T-helper 17 cell (primary cell): ENCODE measurements at regions not wholly inside any gene's neighbourhood (a gene's known extent, or its start where the extent isn't known, plus 50 kb on each side); places are given as distances from the start of the nearest gene placed in this dataset.
"Not testable (repeated sequence)": the region's sequence is repeated elsewhere in the genome, so short reads cannot be mapped to it uniquely, and the experiment has no call there.

Source experiments
- ATAC-seq: fragments of 150-1000 bp; cut with Tn5 transposase; 2 replicates; pipeline ENCODE4 v1.10.0; 2021; ENCODE audit warnings: mild to moderate bottlenecking, moderate library complexity
- DNase-seq, 3 donors: peaks; one replicate each; pipeline versions ENCODE4 v3.0.0 to v3.0.0-alpha.2; 2020 to 2021
- H3K9me3 ChIP-seq: one replicate; pipeline ENCODE4 v1.7.0; 2013; ENCODE audit warnings: low read length, mild to moderate bottlenecking; ENCODE audit not compliant: control insufficient read depth, poor library complexity, severe bottlenecking
- H3K27ac Mint-ChIP-seq: one replicate; pipeline ENCODE4 v1.8.0; 2022; ENCODE audit warnings: mild to moderate bottlenecking, moderate library complexity, mixed read lengths
- H3K27me3 Mint-ChIP-seq: one replicate; pipeline ENCODE4 v1.8.0; 2022; ENCODE audit warnings: mixed read lengths
- H3K36me3 Mint-ChIP-seq: one replicate; pipeline ENCODE4 v1.8.0; 2022; ENCODE audit warnings: low read depth, mixed read lengths
- H3K4me1 Mint-ChIP-seq: one replicate; pipeline ENCODE4 v1.8.0; 2022; ENCODE audit warnings: mild to moderate bottlenecking, mixed read lengths
- H3K4me3 Mint-ChIP-seq: one replicate; pipeline ENCODE4 v1.8.0; 2022; ENCODE audit warnings: mild to moderate bottlenecking, moderate library complexity, mixed read lengths

DNA sequence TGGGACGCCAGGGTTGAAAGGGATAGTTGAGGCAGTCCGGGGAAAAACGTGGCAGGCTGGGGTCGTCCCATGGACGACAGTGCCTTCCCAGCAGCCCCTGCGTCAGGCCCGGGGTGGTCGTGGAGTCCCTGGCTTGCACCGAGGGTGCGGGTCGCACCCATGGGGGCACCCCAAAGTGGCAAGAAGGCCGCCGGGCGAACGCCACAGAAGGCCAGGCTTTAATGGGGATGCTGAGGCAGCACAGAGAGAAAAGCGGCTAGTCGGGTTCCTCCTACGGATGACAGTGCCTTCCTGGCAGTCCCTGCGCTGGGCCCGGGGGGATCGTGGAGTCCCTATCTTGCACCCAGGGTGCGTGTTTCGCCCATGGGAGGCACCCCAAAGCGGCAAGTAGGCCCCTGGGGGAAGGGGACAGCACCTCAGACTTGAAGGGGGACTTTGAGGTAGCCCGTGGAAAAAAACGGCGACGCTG is 158.6 kb upstream of the ALG10B start:
- H3K27ac Mint-ChIP-seq: no peak overlapping the region
- DNase-seq: no peak
- no peaks in the 10 kb centered on the region for H3K9me3 ChIP-seq

DNA sequence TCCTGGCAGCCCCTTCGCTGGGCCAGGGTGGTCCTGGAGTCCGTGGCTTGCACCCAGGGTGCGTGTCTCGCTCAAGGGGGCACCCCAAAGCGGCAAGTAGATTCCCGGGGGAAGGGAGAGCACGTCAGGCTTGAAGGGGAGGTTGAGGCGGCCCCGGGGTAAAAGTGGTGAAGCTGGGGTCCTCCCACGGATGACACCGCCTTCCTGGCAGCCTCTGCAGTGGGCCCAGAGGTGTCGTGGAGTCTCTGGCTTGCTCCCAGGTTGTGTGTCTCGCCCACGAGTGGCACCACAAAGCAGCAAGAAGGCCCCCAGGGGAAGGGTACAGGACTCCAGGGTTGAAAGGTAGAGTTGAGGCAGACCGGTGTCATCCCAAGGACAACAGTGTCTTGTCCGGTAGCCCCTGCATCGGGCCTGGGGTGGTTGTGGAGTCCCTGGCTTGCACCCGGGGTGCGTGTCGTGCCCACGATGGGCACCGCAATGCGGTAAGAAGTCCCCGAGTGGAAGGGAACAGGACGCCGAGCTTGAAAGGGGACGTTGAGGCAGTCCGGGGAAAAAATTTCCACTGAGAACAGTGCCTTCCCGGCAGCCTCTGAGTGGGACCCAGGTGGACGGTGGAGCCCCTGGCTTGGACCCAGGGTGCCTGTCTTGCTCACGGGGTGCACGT is 158.0 kb upstream of the ALG10B start:
- no peak for DNase-seq
- no peak for ATAC-seq
- Mint-ChIP-seq H3K36me3 (no peaks in the 10 kb centered on the region), H3K27ac (no peak overlapping the region), H3K4me1 (no peaks in the 10 kb centered on the region), H3K27me3 (no peaks in the 10 kb centered on the region), H3K4me3 (no peak overlapping the region)
- H3K9me3 ChIP-seq: no peaks in the 10 kb centered on the region

More for the DNA sequence above, 158.6 kb upstream of the ALG10B start:
- Mint-ChIP-seq H3K4me1 (no peaks in the 10 kb centered on the region), H3K4me3 (no peak overlapping the region), H3K36me3 (no peaks in the 10 kb centered on the region), H3K27me3 (no peaks in the 10 kb centered on the region)
- ATAC-seq: no peak

DNA sequence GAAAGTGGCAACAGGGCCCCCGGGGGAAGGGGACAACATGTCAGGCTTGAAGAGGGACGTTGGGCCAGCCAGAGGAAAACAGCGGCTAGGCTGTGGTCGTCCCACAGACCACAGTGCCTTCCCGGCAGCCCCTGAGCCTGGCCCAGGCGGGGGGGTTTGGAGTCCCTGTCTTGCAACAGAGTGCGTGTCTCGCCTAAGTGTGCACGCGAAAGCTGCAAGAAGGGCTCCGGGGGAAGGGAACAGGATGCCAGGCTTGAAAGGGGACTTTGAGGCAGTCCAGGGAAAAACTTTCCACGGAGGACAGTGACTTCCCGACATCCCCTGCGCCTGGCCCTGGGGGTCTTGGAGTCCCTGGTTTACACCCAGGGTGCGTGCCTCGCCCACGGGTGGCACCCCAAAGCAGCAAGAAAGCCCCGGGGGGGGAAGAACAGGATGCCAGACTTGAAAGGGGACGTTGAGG is 157.5 kb upstream of the ALG10B start:
- H3K9me3 ChIP-seq: no peaks in the 10 kb centered on the region
- no peaks in the 10 kb centered on the region for H3K27me3 Mint-ChIP-seq
- H3K4me3 Mint-ChIP-seq: no peak overlapping the region
- H3K36me3 Mint-ChIP-seq: no peaks in the 10 kb centered on the region
- no peak for ATAC-seq
- no peaks in the 10 kb centered on the region for H3K4me1 Mint-ChIP-seq
- H3K27ac Mint-ChIP-seq: no peak overlapping the region
- no peak for DNase-seq

DNA sequence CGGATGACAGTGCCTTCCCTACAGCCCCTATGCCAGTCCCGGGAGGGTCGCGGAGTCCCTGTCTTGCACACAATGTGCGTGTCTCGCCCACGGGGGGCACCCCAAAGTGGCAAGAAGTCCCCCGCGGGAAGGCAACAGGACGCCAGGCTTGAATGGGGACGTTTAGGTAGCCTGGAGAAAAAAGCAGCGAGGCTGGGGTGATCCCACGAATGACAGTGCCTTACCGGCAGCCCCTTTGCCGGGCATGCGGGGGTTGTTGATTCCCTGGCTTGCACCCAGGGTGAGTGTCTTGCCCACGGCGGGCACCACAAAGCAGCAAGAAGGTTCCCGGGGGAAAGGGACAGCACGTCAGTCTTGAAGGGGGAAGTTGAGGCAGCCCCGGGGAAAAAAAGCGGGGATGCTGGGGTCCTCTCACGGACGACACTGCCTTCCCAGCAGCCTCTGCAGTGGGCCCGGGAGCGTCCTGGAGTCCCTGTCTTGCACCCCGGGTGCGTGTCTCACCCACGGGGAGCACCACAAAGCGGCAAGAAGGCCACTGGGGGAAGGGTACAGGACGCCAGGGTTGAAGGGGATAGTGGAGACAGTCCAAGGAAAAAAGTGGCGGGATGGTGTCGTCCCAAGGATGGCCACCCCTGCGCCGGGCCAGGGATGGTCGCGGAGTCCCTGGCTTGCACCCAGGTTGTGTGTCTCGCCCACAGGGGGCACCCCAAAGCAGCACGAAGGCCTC is 156.8 kb upstream of the ALG10B start:
- no peak for DNase-seq

DNA sequence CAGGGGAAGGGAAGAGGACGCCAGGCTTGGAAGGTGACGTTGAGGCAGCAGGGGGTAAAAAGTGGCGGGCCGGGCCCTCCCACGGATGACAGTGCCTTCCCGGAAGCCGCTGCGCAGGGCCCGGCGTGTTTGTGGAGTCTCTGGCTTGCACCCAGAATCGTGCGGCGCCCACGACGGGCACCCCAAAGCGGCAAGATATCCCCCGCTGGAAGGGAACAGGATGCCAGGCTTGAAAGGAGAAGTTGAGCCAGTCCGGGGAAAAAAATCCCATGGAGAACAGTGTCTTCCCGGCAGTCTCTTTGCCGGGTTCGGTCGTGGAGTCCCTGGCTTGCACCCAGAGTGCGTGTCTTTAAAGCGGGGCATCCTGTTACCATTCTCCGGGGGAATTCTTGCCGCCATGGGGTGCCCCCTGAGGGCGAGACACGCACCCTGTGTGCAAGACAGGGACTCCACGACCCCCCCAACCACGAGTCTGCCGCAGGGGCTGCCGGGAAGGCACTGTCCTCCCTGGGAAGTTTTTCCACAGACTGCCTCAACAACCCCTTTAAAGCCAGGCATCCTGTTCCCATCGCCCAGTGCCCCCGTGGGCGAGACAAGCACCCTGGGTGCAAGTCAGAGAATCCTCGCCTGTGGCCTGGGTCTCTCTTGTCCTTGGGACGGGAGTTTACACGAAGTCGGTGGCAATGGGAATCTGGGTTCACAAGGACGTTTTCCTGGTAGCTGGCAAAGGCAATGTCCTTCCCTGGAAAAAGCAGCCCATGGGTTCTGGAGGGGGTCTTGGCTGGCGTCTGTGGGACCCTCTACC is 156.1 kb upstream of the ALG10B start:
- ATAC-seq (no peak), DNase-seq (no peak)
- no peaks in the 10 kb centered on the region for H3K36me3 Mint-ChIP-seq
- no peak overlapping the region for H3K27ac Mint-ChIP-seq
- H3K9me3 ChIP-seq: no peaks in the 10 kb centered on the region
- H3K27me3 Mint-ChIP-seq: no peaks in the 10 kb centered on the region
- H3K4me3 Mint-ChIP-seq: no peak overlapping the region
- H3K4me1 Mint-ChIP-seq: no peaks in the 10 kb centered on the region

More for the DNA sequence above, 156.8 kb upstream of the ALG10B start:
- Mint-ChIP-seq H3K4me3 (no peak overlapping the region), H3K36me3 (no peaks in the 10 kb centered on the region), H3K4me1 (no peaks in the 10 kb centered on the region), H3K27ac (no peak overlapping the region), H3K27me3 (no peaks in the 10 kb centered on the region)
- no peak for ATAC-seq
- H3K9me3 ChIP-seq: no peaks in the 10 kb centered on the region

DNA sequence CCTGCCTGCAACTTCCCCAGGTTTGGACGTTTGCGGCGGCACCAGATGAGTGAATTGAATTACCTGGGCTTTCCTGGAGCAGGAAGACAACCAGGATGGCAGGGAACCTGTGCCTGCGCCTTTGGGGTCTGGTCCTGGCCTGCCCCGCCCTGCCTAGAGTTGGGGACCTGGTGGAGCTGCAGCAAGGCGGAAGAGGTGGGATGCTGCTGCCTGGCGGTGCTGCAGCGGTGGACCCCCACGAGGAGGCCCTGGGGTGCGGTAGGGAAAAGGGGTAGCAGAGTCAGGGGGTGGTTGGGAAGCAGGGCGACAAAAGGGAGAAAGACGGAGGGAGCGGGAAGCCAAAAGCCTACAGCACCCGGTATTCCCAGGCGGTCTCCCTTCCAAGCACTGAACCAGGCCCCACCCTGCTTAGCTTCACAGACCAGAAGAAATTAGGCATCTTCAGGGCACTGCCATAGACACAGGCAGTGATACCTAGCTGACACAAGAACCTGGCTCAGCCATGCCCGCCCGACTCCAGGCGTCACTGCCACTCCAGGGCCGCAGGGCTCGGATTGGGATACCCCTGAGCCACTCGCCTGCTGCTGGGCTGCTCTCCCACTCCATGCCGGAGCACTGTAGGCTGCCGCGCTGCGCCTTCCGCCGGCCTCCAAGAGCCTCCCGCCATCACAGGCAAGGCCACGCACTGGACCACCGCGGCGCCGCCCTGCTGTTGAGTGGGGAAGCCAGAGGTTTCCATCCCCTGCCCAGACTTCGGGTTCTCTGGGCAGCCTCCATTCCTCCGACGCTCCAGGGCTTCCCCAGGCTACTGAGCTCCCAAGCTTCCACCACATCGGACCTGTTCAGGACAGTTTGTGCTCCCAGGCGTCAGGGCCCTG is 155.2 kb upstream of the ALG10B start:
- Mint-ChIP-seq H3K4me1 (no peaks in the 10 kb centered on the region), H3K27ac (no peak overlapping the region), H3K4me3 (no peak overlapping the region), H3K36me3 (no peaks in the 10 kb centered on the region), H3K27me3 (no peaks in the 10 kb centered on the region)
- ATAC-seq (no peak), DNase-seq (no peak)
- no peaks in the 10 kb centered on the region for H3K9me3 ChIP-seq

DNA sequence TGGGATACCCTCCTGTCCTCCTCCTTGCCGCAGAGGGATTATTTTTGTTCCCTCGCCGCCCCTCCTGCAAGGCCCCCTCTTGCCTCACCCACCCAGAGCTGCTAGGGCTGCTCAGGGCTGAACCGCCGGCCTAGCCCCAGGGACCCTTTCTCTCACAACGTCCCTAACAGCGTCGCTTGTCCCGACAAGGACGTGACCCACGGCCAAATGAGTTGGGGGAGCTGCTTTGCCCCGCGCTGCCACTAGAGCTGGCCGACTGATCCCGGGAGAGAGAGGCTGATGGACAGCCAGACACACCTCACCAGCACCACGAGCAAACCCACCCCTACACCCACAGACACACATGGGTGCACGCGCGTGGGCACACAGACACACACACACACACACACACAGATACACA is 154.6 kb upstream of the ALG10B start:
- no peaks in the 10 kb centered on the region for H3K9me3 ChIP-seq

DNA sequence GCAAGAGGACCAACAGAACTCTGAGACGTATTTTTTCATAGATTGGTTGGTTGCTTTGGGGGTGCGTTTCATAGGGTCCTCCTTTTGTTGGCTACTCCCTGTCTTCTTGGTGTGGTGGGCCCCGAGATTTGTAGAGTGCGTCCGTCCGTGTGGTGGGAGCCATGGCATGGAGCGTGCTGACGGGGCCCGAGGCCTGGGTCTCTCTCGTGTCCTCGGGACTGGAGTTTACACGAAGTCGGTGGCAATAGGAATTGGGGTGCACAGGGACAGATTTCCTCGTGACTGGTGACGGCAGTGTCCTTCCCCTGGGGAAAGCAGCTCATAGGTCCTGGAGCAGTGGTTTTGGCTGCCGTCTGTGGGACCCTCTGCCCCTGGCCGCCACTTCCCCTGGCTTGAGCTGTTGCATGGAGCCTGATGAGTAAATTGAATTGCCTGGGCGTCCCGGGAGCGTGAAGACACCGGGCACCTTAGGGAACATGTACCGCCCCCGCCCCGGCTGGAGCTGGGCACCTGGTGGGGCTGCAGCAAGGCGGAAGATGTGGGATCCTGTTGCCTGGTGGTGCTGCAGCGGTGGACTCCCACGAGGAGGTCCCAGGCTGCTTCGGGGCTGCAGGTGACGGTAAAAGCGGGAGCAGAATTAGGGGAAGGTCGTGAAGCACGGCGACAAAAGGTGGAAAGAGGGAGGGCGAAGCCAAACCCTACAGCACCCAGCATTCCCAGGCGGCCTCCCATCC is 153.7 kb upstream of the ALG10B start:
- Mint-ChIP-seq H3K27ac (no peak overlapping the region), H3K36me3 (no peaks in the 10 kb centered on the region), H3K4me3 (no peak overlapping the region), H3K27me3 (no peaks in the 10 kb centered on the region), H3K4me1 (no peaks in the 10 kb centered on the region)
- ATAC-seq (no peak), DNase-seq (no peak)
- no peaks in the 10 kb centered on the region for H3K9me3 ChIP-seq

More for the DNA sequence above, 154.6 kb upstream of the ALG10B start:
- H3K27me3 Mint-ChIP-seq: no peaks in the 10 kb centered on the region
- H3K36me3 Mint-ChIP-seq: no peaks in the 10 kb centered on the region
- no peak overlapping the region for H3K27ac Mint-ChIP-seq
- H3K4me3 Mint-ChIP-seq: no peak overlapping the region
- ATAC-seq (no peak), DNase-seq (no peak)
- no peaks in the 10 kb centered on the region for H3K4me1 Mint-ChIP-seq

DNA sequence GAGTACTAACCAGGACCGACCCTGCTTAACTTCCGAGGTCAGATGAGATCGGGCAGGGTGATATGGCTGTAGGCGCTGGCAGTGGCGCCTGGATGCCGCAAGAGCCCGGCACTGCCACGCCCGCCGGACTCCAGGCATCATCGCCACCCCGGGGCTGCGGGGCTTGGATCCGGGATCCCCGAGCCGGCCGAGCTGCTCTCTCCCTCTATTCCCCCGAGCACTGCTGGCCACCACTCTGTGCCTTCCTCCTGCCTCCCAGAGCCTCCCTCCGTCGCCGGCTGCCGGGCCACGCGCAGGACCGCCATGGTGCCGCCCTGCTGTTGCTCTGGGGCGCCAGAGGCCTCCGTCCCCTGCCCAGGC is 153.2 kb upstream of the ALG10B start:
- no peaks in the 10 kb centered on the region for H3K4me1 Mint-ChIP-seq
- no peak for ATAC-seq
- no peak overlapping the region for H3K4me3 Mint-ChIP-seq
- no peak overlapping the region for H3K27ac Mint-ChIP-seq
- H3K9me3 ChIP-seq: no peaks in the 10 kb centered on the region
- H3K36me3 Mint-ChIP-seq: no peaks in the 10 kb centered on the region
- H3K27me3 Mint-ChIP-seq: no peaks in the 10 kb centered on the region
- no peak for DNase-seq

DNA sequence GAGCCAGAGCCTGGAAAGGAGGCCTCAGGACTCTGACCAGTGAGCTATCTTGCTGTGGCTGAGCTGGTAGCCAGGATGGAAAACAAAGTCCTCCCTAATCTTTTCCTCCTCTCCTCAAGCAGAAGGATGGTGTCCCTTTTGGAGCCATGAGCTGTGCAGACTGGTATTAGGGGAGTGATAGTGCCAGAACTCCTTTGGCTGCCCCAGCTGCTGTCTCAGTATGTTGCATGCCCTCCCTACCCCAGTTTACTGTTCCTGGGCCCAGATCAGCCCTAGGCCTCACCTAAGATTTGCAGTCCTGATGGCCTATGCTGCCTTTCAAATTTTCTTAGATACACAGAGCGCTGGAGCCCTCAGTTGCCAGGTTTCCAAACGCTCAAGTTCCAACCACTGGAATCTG is 150.3 kb upstream of the ALG10B start:
- H3K27ac Mint-ChIP-seq: no peak overlapping the region
- H3K4me1 Mint-ChIP-seq: no peaks in the 10 kb centered on the region
- no peaks in the 10 kb centered on the region for H3K9me3 ChIP-seq
- H3K4me3 Mint-ChIP-seq: no peak overlapping the region
- H3K27me3 Mint-ChIP-seq: no peaks in the 10 kb centered on the region
- ATAC-seq: no peak
- H3K36me3 Mint-ChIP-seq: no peaks in the 10 kb centered on the region
- no peak for DNase-seq

DNA sequence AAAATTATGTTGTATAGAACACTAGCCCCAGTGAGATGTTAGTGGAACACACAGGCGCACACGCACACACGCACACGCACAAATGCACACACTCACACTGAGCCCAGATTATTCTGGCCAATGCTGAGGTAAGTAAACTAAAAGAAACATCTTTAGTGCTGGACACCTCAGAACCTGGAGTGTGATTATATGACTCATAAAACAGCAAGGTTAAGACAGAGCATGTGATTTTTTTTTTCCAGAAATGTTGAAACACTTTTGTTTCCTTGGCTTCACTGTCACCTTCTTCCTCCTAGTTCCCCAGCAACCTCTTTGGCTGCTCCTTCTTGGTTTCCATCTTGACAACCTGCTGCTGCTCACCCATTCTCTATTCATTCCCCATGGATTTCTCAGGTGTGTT is 141.0 kb upstream of the ALG10B start:
- Mint-ChIP-seq H3K27me3 (no peaks in the 10 kb centered on the region), H3K4me3 (no peak overlapping the region), H3K36me3 (no peaks in the 10 kb centered on the region), H3K27ac (no peak overlapping the region), H3K4me1 (no peaks in the 10 kb centered on the region)
- H3K9me3 ChIP-seq: no peaks in the 10 kb centered on the region
- ATAC-seq (no peak), DNase-seq (no peak)

DNA sequence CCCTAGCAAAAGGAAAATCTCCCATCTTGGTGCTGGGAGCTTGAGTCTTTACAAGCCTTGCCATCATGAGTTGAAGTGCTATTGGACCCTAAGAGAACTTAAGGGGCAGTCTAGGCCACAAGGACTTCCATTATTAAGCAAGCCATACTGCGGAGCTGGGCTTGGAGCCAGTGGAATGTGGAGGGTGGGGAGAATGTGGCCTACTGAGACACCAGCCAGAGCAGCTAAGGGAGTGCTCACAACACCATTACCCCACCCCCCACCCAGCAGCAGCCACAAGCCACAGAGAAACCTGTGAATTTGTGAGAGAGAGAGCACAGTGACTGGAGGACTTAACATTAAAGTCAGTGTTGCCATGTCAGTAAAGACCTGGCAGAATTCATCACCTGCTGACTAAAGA is 133.0 kb upstream of the ALG10B start:
- H3K9me3 ChIP-seq, H3K36me3 Mint-ChIP-seq, ATAC-seq, H3K27me3 Mint-ChIP-seq, H3K27ac Mint-ChIP-seq, H3K4me3 Mint-ChIP-seq, H3K4me1 Mint-ChIP-seq, DNase-seq: not testable (repeated sequence)
